H7 (cell line): ENCODE measurements at regions not wholly inside any gene's neighbourhood (a gene's known extent, or its start where the extent isn't known, plus 50 kb on each side); places are given as distances from the start of the nearest gene placed in this dataset.

ENCODE experiments used
- DNase-seq: peaks from one replicate; pipeline ENCODE4 v3.0.0; 2012
- H3K27me3 ChIP-seq: 2 replicates; pipeline ENCODE4 v1.6.0; 2011; ENCODE audit warnings: mild to moderate bottlenecking, low read length; ENCODE audit not compliant: control insufficient read depth, insufficient read depth
- H3K36me3 ChIP-seq: replicated peaks from 2 replicates; pipeline ENCODE4 v1.5.1; 2011; ENCODE audit warnings: low read length; ENCODE audit not compliant: control insufficient read depth, insufficient read depth
- H3K4me3 ChIP-seq: 2 replicates; pipeline ENCODE4 v1.5.1; 2011; ENCODE audit warnings: low read depth, mild to moderate bottlenecking, control low read depth, low read length, moderate library complexity; ENCODE audit not compliant: insufficient read depth

DNA sequence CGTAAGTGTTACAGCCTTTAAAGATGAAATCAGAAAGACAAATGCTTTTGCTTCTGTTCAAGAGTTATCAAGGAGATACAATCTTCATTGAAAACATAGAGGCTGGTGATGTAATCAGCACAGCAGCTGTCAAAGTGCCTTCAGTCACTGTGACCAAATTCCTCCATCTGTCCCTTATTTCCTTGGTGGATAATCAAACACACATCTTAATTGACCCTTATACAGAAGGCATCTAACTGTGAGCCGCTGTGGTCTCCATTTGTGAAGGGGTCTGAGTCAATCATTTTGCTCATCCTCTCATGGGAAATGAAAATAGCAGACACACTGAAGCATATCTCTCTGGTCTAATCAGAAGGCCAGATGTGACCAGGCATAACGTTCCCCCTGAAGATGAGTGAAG is 130.1 kb upstream of the TLR4 start:
- DNase-seq: no peak
- Histone ChIP-seq H3K27me3 (no peaks in the 10 kb centered on the region), H3K36me3 (no peaks in the 10 kb centered on the region), H3K4me3 (no peak overlapping the region)

DNA sequence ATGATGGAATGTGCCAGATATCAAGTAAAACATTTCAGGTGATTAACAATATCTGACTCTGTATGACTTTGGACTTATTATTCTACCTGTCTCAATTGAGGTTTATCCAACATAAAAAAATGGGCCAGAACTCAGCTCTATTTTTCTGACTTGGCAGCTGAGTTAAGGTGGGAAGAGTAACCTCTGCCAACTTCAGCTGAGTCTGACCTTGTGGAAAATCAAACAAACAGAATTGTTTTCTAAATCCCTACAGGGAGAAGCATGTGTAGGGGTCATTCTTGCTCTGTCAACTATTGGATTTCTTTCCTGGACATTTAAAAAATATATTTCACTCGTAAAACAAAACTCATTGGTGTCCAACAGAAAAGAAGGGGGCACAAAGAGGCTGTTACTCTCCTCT is 139.4 kb upstream of the TLR4 start:
- no peak for DNase-seq
- H3K4me3 ChIP-seq: no peak overlapping the region
- H3K27me3 ChIP-seq: no peaks in the 10 kb centered on the region
- no peaks in the 10 kb centered on the region for H3K36me3 ChIP-seq

DNA sequence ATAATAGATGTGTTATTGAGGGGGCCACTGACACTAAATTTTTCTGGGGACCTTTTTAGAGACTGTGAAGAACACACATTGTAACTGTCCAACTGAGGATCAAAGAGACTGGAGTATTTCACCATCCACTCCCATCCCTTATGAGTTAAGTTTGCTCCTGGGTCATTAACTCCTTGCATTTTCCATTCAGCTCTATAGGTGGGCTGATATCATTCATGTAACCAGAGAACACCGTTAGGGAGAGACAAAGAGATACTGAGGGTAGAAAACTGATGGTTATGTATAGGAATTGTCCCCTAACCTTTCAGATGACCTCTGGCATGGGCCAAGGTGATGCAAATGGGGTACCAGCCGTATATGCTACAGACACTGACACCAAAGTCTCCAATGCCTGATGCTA is 142.4 kb upstream of the TLR4 start:
- Histone ChIP-seq H3K27me3 (no peaks in the 10 kb centered on the region), H3K4me3 (no peak overlapping the region), H3K36me3 (no peaks in the 10 kb centered on the region)
- DNase-seq: no peak

DNA sequence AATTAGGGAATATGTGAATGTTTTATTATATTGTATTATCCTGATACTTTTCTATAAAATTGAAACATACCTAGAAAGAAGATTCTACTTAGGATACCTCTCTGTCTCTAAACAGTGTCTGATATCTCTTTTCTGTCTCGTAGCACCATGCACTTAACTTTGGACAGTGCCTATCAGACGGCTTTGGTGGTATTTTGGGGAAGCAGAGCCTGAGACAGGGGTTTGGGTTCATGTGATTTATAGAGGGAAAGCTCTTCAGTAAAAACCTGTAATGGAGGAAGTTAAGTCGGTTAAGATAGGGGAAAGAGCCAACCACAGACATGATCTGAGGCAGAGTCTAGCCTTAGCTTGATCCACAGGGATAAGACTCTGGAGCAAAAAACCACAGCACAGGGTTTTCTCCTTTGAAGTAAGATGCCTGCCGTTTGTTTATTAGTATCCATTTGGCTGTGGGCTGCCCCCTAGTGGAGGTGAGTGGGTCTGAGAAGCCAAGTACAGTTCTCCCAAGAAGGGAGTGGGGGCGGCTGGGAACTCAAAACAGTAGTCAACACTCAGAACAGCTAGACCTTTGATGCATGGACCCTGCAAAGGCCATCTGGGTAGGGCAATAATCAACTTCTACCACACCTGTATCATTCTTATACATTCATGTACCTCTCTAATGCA is 141.2 kb upstream of the ASTN2 start:
- Histone ChIP-seq H3K4me3 (no peak overlapping the region), H3K27me3 (no peaks in the 10 kb centered on the region), H3K36me3 (no peaks in the 10 kb centered on the region)
- DNase-seq: peak; percentile 81

DNA sequence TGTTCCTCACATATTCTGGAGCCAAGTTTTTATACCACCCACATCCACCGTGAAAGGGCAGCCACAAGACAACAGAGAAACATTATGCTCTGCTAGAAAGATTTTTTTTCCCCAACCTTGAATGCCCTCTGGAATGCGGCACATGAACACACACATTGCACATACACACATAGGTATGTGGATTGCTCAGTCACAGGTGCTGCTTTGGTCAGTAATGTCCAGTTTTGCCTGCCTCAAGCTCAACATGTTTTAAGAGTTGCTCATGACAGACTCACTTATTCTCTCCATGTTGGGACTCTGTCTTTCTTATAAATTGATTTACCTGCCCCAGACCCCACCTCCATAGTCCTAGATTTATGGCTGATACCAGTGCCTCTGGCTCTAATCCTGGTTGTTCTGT is 138.0 kb upstream of the ASTN2 start:
- no peak for DNase-seq
- Histone ChIP-seq H3K36me3 (no peaks in the 10 kb centered on the region), H3K27me3 (no peaks in the 10 kb centered on the region), H3K4me3 (no peak overlapping the region)

DNA sequence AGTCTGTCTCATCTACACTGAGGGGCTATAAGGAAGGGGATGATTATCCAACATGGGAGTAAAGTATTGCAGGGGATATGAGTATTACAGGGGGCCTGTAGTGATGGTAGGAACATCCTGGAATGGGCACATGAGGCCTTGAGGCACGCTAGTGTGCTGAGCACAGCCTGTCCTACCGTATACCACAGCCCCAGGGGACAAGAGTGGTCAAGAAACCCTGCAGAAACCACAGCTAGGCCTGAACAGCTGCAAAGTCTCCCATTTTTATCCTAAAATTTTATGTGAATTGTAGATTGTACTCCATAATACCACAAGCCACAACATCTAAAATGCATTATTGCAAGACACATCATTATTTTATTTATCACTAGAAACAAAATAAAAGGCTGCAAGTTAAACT is 136.3 kb upstream of the ASTN2 start:
- Histone ChIP-seq H3K4me3 (no peak overlapping the region), H3K36me3 (no peaks in the 10 kb centered on the region), H3K27me3 (no peaks in the 10 kb centered on the region)
- DNase-seq: no peak

DNA sequence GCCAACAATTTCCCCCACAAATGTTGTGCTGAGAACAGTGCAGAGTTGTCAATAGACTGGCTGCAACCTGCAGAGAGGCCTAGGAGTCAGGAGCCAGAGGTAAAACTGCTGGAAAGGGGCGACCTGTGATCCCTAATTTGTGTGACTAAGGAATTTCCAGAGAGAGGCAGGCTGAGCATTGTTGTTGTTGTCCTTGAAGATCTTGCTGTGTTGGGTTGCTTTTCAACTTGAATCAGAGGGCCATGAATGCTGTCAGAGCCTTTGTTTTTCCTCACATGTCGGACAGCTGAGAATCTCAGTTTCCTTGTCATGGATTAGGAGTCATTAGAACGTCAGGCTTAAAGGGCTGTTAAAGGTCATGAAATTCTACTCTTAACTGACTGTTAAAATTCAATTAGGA is 134.6 kb upstream of the ASTN2 start:
- DNase-seq: peak; percentile 77
- Histone ChIP-seq H3K4me3 (no peak overlapping the region), H3K36me3 (no peaks in the 10 kb centered on the region), H3K27me3 (no peaks in the 10 kb centered on the region)

DNA sequence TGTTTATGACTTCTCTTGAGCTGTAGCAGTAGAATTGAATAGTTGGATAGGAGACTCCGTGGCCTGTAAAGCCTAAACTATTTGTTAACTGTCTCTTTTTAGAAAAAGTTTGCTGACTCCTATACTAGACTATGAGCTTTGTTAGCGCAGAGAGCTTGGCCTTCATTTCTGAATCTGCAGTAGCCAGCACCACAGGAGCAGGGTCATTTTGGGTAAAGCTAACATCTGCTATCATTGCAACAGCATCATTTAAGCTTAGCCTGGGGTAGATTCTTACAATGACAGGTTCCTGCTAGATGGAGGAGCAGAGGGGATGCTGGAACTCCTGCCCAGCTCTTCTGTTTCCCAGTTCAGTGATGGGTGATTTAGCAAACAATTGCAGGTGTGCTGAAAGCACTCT is 133.7 kb upstream of the ASTN2 start:
- DNase-seq: no peak
- H3K27me3 ChIP-seq: no peaks in the 10 kb centered on the region
- no peak overlapping the region for H3K4me3 ChIP-seq
- H3K36me3 ChIP-seq: no peaks in the 10 kb centered on the region

DNA sequence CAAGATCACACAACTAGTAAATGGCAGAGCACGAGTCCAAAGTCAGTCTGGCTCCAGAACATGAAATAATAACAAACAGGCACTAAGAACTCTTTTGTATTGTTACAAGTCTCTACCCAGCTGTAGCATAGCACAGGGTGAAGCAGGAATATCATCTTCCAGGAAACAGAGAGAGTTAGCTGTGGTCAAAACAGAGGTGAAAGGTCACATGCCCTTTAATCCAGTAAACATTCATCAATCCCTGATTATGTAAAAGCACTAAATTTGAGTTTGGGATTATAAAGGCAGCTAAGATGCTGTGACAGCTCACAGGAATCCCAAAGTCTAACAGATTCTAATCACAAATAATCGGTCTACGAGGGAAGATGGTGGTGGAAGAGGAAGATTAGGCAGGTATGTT is 133.0 kb upstream of the ASTN2 start:
- no peaks in the 10 kb centered on the region for H3K36me3 ChIP-seq
- no peak overlapping the region for H3K4me3 ChIP-seq
- DNase-seq: no peak
- H3K27me3 ChIP-seq: no peaks in the 10 kb centered on the region

DNA sequence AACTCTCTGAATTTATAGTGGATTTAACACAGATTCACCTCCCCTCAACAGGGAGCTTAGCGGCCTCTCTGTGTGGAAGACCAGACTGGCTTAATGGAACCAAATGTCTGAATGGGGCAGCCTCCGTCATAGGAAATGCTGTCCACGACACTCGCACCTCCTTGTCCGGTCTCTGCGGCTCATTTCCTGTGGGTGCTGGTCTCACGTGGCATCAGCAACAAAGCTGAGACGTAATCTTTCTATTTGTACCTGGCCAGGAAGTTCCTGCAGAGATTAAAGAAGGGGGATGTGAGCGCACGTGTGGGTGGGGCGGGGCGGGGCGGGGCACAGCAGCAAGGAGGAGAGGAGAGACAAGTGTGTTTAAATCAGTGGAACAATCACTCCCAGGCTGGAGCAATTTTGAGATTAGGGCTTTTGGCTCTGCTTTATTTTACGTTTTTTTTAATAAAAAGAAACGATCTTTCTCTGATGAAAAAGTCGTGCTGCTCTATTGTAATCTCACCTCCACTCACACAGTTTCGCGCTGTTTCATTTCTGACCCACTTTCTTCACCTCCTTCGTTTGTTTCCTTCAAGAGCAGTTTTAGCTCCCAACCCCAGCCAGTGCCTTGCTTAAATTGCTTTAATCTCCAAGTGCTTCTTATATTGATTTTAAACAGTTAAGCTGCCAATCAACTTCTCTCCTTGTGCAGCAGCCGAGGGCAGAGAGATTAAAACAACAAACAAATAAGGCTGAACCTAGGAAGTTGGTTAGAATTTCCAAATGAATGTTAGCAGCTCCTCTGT is 132.2 kb upstream of the ASTN2 start:
- DNase-seq: peak; percentile 44
- Histone ChIP-seq H3K27me3 (no peaks in the 10 kb centered on the region), H3K36me3 (no peaks in the 10 kb centered on the region), H3K4me3 (no peak overlapping the region)

DNA sequence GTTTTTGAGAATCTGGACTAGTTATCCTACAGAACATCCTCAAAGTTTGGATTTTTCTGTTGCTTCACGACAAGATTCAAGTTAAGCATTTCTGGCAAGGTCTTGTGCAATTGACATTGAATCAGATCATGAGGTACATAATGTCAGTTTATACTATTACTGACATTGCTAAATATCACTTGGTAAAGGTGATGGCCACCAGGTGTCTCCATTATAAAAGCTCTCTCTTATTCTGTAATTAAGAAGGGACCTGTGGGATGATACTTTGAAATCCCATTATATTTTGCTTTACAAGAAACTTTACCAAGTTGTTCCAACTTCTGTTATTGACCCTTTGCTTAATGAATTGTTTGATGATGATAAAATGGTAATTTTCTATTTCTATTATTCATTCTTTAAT is 131.0 kb upstream of the ASTN2 start:
- Histone ChIP-seq H3K27me3 (no peaks in the 10 kb centered on the region), H3K4me3 (no peak overlapping the region), H3K36me3 (no peaks in the 10 kb centered on the region)
- no peak for DNase-seq

DNA sequence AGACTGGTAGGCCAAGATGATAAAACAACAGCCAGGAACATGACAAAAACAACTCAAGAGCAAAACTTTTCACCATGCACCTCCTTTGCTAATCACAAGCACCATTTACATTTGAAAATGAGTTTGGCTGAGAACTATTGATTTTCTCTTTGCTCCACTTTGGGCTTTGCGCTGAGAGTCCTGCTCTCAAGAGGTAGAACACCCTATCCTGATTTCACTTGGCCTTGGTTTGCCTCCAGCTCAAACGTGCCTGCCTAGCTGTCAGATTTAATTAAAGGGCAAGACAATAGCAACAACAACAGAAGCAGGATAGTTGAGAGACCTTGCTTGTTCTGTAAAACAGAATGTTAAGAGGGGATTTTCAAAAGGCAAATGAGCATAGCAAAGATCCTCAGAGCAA is 128.2 kb upstream of the ASTN2 start:
- Histone ChIP-seq H3K4me3 (no peak overlapping the region), H3K27me3 (no peaks in the 10 kb centered on the region), H3K36me3 (no peaks in the 10 kb centered on the region)
- no peak for DNase-seq

DNA sequence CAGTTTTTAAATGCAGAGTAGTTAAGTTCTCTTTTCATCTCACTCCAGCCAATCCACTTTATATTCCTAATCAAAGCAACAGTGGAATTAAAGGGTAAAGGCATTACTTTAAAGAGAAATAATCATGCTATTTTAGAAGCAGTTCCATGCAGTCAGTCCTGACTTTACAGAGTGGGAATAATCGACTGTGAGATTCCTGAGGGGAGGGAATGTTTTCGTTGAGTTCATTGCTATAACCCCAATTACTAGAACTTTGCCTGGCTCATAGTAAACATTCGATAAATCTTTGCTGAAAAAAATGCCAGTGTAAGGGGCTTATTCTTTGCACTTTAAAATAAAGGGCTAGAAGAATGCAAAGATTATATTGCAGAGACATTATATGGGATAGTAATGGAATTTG is 127.2 kb upstream of the ASTN2 start:
- H3K36me3 ChIP-seq: no peaks in the 10 kb centered on the region
- DNase-seq: no peak
- no peak overlapping the region for H3K4me3 ChIP-seq
- H3K27me3 ChIP-seq: no peaks in the 10 kb centered on the region

DNA sequence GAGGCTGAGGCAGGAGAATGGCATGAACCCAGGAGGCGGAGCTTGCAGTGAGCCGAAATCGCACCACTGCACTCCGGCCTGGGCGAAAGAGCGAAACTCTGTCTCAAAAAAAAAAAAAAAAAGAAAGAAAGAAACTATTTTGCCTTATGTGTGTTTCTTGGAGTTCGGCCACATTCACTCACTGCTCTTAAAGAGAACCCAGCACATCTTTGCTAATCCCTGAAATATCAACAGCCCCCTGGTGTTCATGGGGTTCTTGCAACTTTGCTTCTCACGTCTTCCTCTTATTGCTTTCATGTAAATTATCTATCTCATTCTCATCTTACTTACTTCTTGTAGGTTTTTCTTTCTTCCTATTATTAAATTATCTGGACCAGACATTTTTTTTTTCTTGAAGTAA is 126.3 kb upstream of the ASTN2 start:
- H3K27me3 ChIP-seq: no peaks in the 10 kb centered on the region
- no peak for DNase-seq
- no peak overlapping the region for H3K4me3 ChIP-seq
- H3K36me3 ChIP-seq: no peaks in the 10 kb centered on the region

DNA sequence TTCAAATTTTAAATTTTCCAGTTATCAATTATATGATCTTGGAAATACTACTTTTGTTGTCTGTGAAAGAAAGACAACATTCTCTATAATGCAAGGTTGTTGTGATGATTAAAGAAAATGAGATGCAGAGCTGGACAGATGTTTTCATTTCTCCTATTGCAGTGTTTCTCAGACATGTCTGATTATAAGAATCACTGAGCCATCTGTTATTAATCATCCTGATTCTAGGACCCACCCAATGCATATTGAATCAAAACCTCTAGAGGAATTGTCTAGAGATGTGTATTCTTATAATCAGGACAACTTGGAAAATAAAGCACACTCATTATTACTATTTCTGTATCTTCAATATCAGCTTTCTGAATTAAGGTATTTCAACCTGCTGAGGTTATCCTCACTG is 121.1 kb upstream of the ASTN2 start:
- Histone ChIP-seq H3K27me3 (no peaks in the 10 kb centered on the region), H3K4me3 (no peak overlapping the region), H3K36me3 (no peaks in the 10 kb centered on the region)
- no peak for DNase-seq
